B cell (primary cell): ENCODE measurements at regions not wholly inside any gene's neighbourhood (a gene's known extent, or its start where the extent isn't known, plus 50 kb on each side); places are given as distances from the start of the nearest gene placed in this dataset.

Source experiments
- ATAC-seq: fragments of 200-7000 bp; cut with Tn5 transposase; one replicate; pipeline ENCODE4 v1.10.0; 2021; ENCODE audit warnings: low read depth, mild to moderate bottlenecking, moderate number of reproducible peaks, moderate library complexity
- CTCF ChIA-PET: fragments of 350-600 bp; sonication (Branson Sonifier 250); formaldehyde crosslinking; loops from one replicate; lab custom pipeline; 2021; ENCODE audit warnings: antibody characterized with exemption, inconsistent platforms; lab: Charles Lee
- POLR2A ChIA-PET: fragments of 350-600 bp; sonication (Branson Sonifier 250); formaldehyde crosslinking; loops from one replicate; lab custom pipeline; 2021; ENCODE audit warnings: antibody characterized with exemption; lab: Charles Lee
- DNase-seq: peaks from one replicate; pipeline ENCODE4 v3.0.0; 2013
- H2AFZ ChIP-seq: 2 replicates; pipeline ENCODE4 v1.6.1; 2012; ENCODE audit warnings: mild to moderate bottlenecking, low read depth, low read length; ENCODE audit not compliant: insufficient read depth, poor library complexity, severe bottlenecking
- H3K27ac ChIP-seq, 2 donors: 1 replicate in 1 of 2; 2 replicates in 1 of 2; pipeline ENCODE4 v1.5.1; 2012 to 2013; ENCODE audit warnings: low read length in 2 of 2, mild to moderate bottlenecking in 2 of 2, moderate library complexity in 1 of 2
- H3K27me3 ChIP-seq, 4 experiments: fragments of 200-600 bp in 1 of 4; sonication (generic) in 1 of 4; replicated peaks in 1 of 4; 1 replicate in 2 of 4; 2 replicates in 2 of 4; pipeline versions ENCODE4 v1.6.1 to v1.7.0; 2013 to 2016; ENCODE audit warnings: low read length in 3 of 4, mild to moderate bottlenecking in 2 of 4, mixed read lengths in 1 of 4, moderate library complexity in 1 of 4; ENCODE audit not compliant: insufficient read depth in 4 of 4, control insufficient read depth in 3 of 4; ENCODE audit errors: control extremely low read depth in 1 of 4
- H3K36me3 ChIP-seq, 2 experiments: replicated peaks in 1 of 2; 1 replicate in 1 of 2; 2 replicates in 1 of 2; pipeline versions ENCODE4 v1.6.1 to v1.7.1; 2013; ENCODE audit warnings: low read length in 1 of 2; ENCODE audit not compliant: insufficient read depth in 2 of 2, control insufficient read depth in 1 of 2; ENCODE audit errors: control extremely low read depth in 1 of 2, extremely low read depth in 1 of 2
- H3K4me1 ChIP-seq, 2 donors: fragments of 200-600 bp in 1 of 2; sonication (generic) in 1 of 2; 1 replicate in 1 of 2; 2 replicates in 1 of 2; pipeline versions ENCODE4 v1.5.1 to v1.6.1; 2013 to 2017; ENCODE audit warnings: low read length in 2 of 2; ENCODE audit not compliant: control insufficient read depth in 2 of 2, insufficient read depth in 2 of 2
- H3K4me2 ChIP-seq: replicated peaks from 2 replicates; pipeline ENCODE3; 2012; ENCODE audit warnings: mild to moderate bottlenecking, low read depth, low read length; ENCODE audit not compliant: poor library complexity, severe bottlenecking
- H3K4me3 ChIP-seq, 5 experiments: fragments of 200-600 bp in 1 of 5; sonication (generic) in 1 of 5; 1 replicate in 3 of 5; 2 replicates in 2 of 5; pipeline versions ENCODE4 v1.5.1 to v1.7.0; 2011 to 2016; ENCODE audit warnings: low read length in 4 of 5, mild to moderate bottlenecking in 4 of 5, low read depth in 2 of 5, control low read depth in 1 of 5, moderate library complexity in 1 of 5; ENCODE audit not compliant: insufficient read depth in 1 of 5; ENCODE audit errors: control extremely low read depth in 1 of 5, extremely low read depth in 1 of 5
- H3K79me2 ChIP-seq: fragments of 200-600 bp; sonication (generic); one replicate; pipeline ENCODE4 v1.6.0; 2016; ENCODE audit warnings: low read length; ENCODE audit not compliant: control insufficient read depth, insufficient read depth
- H3K9ac ChIP-seq: fragments of 200-600 bp; sonication (generic); 2 replicates; pipeline ENCODE4 v1.6.1; 2017; ENCODE audit warnings: mild to moderate bottlenecking, low read length, moderate library complexity
- H3K9me3 ChIP-seq, 3 donors: one replicate each; pipeline versions ENCODE4 v1.6.1 to v1.7.1; 2013; ENCODE audit warnings: low read length in 2 of 3; ENCODE audit not compliant: control insufficient read depth in 2 of 3, insufficient read depth in 1 of 3; ENCODE audit errors: control extremely low read depth in 1 of 3
- H4K20me1 ChIP-seq: 2 replicates; pipeline ENCODE4 v1.6.0; 2012; ENCODE audit warnings: mild to moderate bottlenecking, low read length; ENCODE audit not compliant: insufficient read depth, control insufficient read depth, poor library complexity, severe bottlenecking
- H3K27ac Mint-ChIP-seq: one replicate; pipeline ENCODE4 v1.8.0; 2021; ENCODE audit warnings: mixed read lengths
- H3K27me3 Mint-ChIP-seq: one replicate; pipeline ENCODE4 v1.8.0; 2021; ENCODE audit warnings: mixed read lengths
- H3K4me1 Mint-ChIP-seq: one replicate; pipeline ENCODE4 v1.8.0; 2021; ENCODE audit warnings: mixed read lengths
- H3K4me3 Mint-ChIP-seq: one replicate; pipeline ENCODE4 v1.8.0; 2021; ENCODE audit warnings: mixed read lengths
- H3K9me3 Mint-ChIP-seq: one replicate; pipeline ENCODE4 v1.8.0; 2022; ENCODE audit warnings: mixed read lengths; ENCODE audit not compliant: insufficient read depth
- EZH2 ChIP-seq: IDR thresholded peaks from 2 replicates; pipeline ENCODE4 v1.6.1; 2012; ENCODE audit warnings: borderline replicate concordance, low read depth, mild to moderate bottlenecking, moderate library complexity, low read length; ENCODE audit not compliant: insufficient read depth, poor library complexity, severe bottlenecking
- WGBS: methylation state at CpG from one replicate; pipeline ENCODE4 v1.1.5; 2013; ENCODE audit warnings: missing lambda C conversion rate; ENCODE audit not compliant: insufficient coverage; 5-methylcytosine and 5-hydroxymethylcytosine counted together
- intact Hi-C: fragments of 100-400 bp; cut with micrococcal nuclease; formaldehyde crosslinking; loops from one replicate; pipeline ENCODE4 v1.10.0; 2022
- TF ChIP-seq, protein P1 (sequence below): fragments of 200-600 bp; IDR thresholded peaks from one replicate; pipeline ENCODE4 v1.8.0; 2022; ENCODE audit warnings: antibody characterized with exemption, mild to moderate bottlenecking

GRCh38 chr10:85445702-85446101, 920.9 kb downstream of the GRID1 start:
- Histone ChIP-seq H2AFZ (no peak overlapping the region), H3K36me3 (no peaks in the 10 kb centered on the region), H3K4me1 (no peaks in the 10 kb centered on the region), H4K20me1 (no peaks in the 10 kb centered on the region), H3K79me2 (no peaks in the 10 kb centered on the region), H3K9me3 (no peaks in the 10 kb centered on the region), H3K4me2 (no peak overlapping the region), H3K27ac (no peak overlapping the region), H3K27me3 (no peaks in the 10 kb centered on the region), H3K9ac (no peak overlapping the region), H3K4me3 (no peak overlapping the region)
- H3K9me3 Mint-ChIP-seq, result no peaks in the 10 kb centered on the region
- DNase-seq, result no peak
- no peaks in the 10 kb centered on the region for H3K27me3 Mint-ChIP-seq
- POLR2A ChIA-PET, result no interaction called here
- H3K27ac Mint-ChIP-seq, result no peak overlapping the region
- ATAC-seq, result no peak
- TF ChIP-seq EZH2, result no peak
- TF ChIP-seq, protein P1, sequence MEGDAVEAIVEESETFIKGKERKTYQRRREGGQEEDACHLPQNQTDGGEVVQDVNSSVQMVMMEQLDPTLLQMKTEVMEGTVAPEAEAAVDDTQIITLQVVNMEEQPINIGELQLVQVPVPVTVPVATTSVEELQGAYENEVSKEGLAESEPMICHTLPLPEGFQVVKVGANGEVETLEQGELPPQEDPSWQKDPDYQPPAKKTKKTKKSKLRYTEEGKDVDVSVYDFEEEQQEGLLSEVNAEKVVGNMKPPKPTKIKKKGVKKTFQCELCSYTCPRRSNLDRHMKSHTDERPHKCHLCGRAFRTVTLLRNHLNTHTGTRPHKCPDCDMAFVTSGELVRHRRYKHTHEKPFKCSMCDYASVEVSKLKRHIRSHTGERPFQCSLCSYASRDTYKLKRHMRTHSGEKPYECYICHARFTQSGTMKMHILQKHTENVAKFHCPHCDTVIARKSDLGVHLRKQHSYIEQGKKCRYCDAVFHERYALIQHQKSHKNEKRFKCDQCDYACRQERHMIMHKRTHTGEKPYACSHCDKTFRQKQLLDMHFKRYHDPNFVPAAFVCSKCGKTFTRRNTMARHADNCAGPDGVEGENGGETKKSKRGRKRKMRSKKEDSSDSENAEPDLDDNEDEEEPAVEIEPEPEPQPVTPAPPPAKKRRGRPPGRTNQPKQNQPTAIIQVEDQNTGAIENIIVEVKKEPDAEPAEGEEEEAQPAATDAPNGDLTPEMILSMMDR, result no peak
- no peak overlapping the region for H3K4me3 Mint-ChIP-seq
- H3K4me1 Mint-ChIP-seq, result no peaks in the 10 kb centered on the region
- intact Hi-C loops, result no loop called here
- WGBS, result 38% methylated on average over 1 of the region's 2 CpGs
- CTCF ChIA-PET, result no interaction called here

DNA sequence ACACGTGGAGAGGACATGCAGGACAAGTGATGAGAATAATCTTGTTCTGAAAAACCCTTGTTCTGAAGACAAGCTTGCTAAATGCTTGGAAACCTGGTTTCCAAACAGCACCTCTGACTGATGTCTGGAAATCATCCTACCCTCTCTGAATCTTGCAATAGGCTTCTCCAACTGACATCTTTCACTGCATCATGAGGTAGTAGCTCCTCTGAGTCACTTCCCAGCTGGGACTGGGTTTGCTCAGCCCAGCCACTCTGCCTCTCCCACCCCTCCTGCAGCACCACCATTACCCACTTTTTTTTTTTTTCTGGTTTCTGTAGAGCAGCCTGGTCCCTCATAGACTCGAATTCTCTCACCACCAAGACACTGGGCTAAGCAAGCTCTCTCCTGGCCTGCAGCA, 919.8 kb downstream of the GRID1 start:
- TF ChIP-seq EZH2, result no peak
- TF ChIP-seq, protein P1, result no peak
- no peak overlapping the region for H3K27ac ChIP-seq
- H3K79me2 ChIP-seq, result no peaks in the 10 kb centered on the region
- DNase-seq (no peak), ATAC-seq (no peak)
- H3K4me3 Mint-ChIP-seq, result no peak overlapping the region
- no peaks in the 10 kb centered on the region for H3K4me1 Mint-ChIP-seq
- no peaks in the 10 kb centered on the region for H3K27me3 ChIP-seq
- POLR2A ChIA-PET, result no interaction called here
- no peaks in the 10 kb centered on the region for H4K20me1 ChIP-seq
- H2AFZ ChIP-seq, result no peak overlapping the region
- no peaks in the 10 kb centered on the region for H3K27me3 Mint-ChIP-seq
- WGBS, result 42% methylated on average over 2 of the region's 2 CpGs
- no peaks in the 10 kb centered on the region for H3K9me3 Mint-ChIP-seq
- CTCF ChIA-PET, result interaction anchor here (0.7 kb wide), 1 partner anchor 22 kb away, joined by 3 read pairs; no protein-coding TSS in a partner anchor
- no peaks in the 10 kb centered on the region for H3K36me3 ChIP-seq
- no peak overlapping the region for H3K4me2 ChIP-seq
- no peak overlapping the region for H3K27ac Mint-ChIP-seq
- no peak overlapping the region for H3K9ac ChIP-seq
- H3K4me1 ChIP-seq, result no peaks in the 10 kb centered on the region
- H3K4me3 ChIP-seq, result no peak overlapping the region
- intact Hi-C loops, result no loop called here
- H3K9me3 ChIP-seq, result no peaks in the 10 kb centered on the region
